Chondrocyte (in vitro differentiated cells): ENCODE measurements at regions not wholly inside any gene's neighbourhood (a gene's known extent, or its start where the extent isn't known, plus 50 kb on each side); places are given as distances from the start of the nearest gene placed in this dataset.

Source experiments
- DNase-seq: peaks from one replicate; pipeline ENCODE4 v3.0.0; 2021; ENCODE audit warnings: mixed read lengths, low spot score
- H3K27ac Mint-ChIP-seq: one replicate; pipeline ENCODE4 v1.8.0; 2021; ENCODE audit warnings: mild to moderate bottlenecking, moderate library complexity, mixed read lengths; ENCODE audit not compliant: unreplicated experiment
- H3K27me3 Mint-ChIP-seq: 2 replicates; pipeline ENCODE4 v1.8.0; 2021; ENCODE audit warnings: low read depth, mixed read lengths
- H3K36me3 Mint-ChIP-seq: 2 replicates; pipeline ENCODE4 v1.8.0; 2021; ENCODE audit warnings: low read depth, mixed read lengths
- H3K4me1 Mint-ChIP-seq: 2 replicates; pipeline ENCODE4 v1.8.0; 2021; ENCODE audit warnings: low read depth, mild to moderate bottlenecking, mixed read lengths
- H3K4me3 Mint-ChIP-seq: one replicate; pipeline ENCODE4 v1.8.0; 2021; ENCODE audit warnings: mild to moderate bottlenecking, moderate library complexity, mixed read lengths; ENCODE audit not compliant: unreplicated experiment
- H3K9me3 Mint-ChIP-seq: 2 replicates; pipeline ENCODE4 v1.8.0; 2021; ENCODE audit warnings: low read depth, mixed read lengths
- CTCF ChIP-seq: fragments of 200-600 bp; sonication (generic); IDR thresholded peaks from 2 replicates; pipeline ENCODE4 v1.5.0; 2021; ENCODE audit warnings: antibody characterized with exemption, mild to moderate bottlenecking, moderate library complexity

- H3K4me1 Mint-ChIP-seq = no peaks in the 10 kb centered on the region
- peaks cover 4% of the 10 kb centered on the region for H3K27me3 Mint-ChIP-seq
- peaks cover 8% of the 10 kb centered on the region for H3K9me3 Mint-ChIP-seq
- no peak overlapping the region for H3K27ac Mint-ChIP-seq
- DNase-seq = peak; percentile 53
- TF ChIP-seq CTCF = no peak
- H3K4me3 Mint-ChIP-seq = no peak overlapping the region
- peaks cover 2% of the 10 kb centered on the region for H3K36me3 Mint-ChIP-seq
Observed at GRCh38 chr1:4010284-4010683, 110.2 kb upstream of the C1orf174 start.

GRCh38 chr1:4010814-4011605, 110.9 kb upstream of the C1orf174 start:
- Mint-ChIP-seq H3K27me3 (peaks cover 4% of the 10 kb centered on the region), H3K9me3 (peaks cover 7% of the 10 kb centered on the region), H3K4me1 (no peaks in the 10 kb centered on the region), H3K36me3 (peaks cover 2% of the 10 kb centered on the region), H3K4me3 (no peak overlapping the region), H3K27ac (no peak overlapping the region)
- peak; percentile 77 for DNase-seq
- TF ChIP-seq CTCF = no peak

- H3K36me3 Mint-ChIP-seq = no peaks in the 10 kb centered on the region
- H3K4me1 Mint-ChIP-seq = no peaks in the 10 kb centered on the region
- H3K9me3 Mint-ChIP-seq = no peaks in the 10 kb centered on the region
- peak; percentile 81 for DNase-seq
- peaks cover 3% of the 10 kb centered on the region for H3K27me3 Mint-ChIP-seq
- TF ChIP-seq CTCF = no peak
- H3K27ac Mint-ChIP-seq = no peak overlapping the region
- no peak overlapping the region for H3K4me3 Mint-ChIP-seq
Observed at GRCh38 chr1:4016351-4017130, 116.5 kb upstream of the C1orf174 start.

GRCh38 chr1:4017636-4018365, 117.7 kb upstream of the C1orf174 start:
- no peaks in the 10 kb centered on the region for H3K27me3 Mint-ChIP-seq
- H3K9me3 Mint-ChIP-seq = no peaks in the 10 kb centered on the region
- no peak for TF ChIP-seq CTCF
- no peaks in the 10 kb centered on the region for H3K36me3 Mint-ChIP-seq
- peak; percentile 36 for DNase-seq
- H3K4me3 Mint-ChIP-seq = no peak overlapping the region
- no peak overlapping the region for H3K27ac Mint-ChIP-seq
- H3K4me1 Mint-ChIP-seq = no peaks in the 10 kb centered on the region
